HG02759 (cell line): ENCODE measurements at regions not wholly inside any gene's neighbourhood (a gene's known extent, or its start where the extent isn't known, plus 50 kb on each side); places are given as distances from the start of the nearest gene placed in this dataset.
"Not testable (repeated sequence)": the region's sequence is repeated elsewhere in the genome, so short reads cannot be mapped to it uniquely, and the experiment has no call there.

Experiments
- ATAC-seq: cut with Tn5 transposase; IDR thresholded peaks from one replicate; pipeline ENCODE4 v1.9.1; 2021; ENCODE audit warnings: mild to moderate bottlenecking, moderate library complexity; ENCODE audit not compliant: unreplicated experiment

- no peak for ATAC-seq
Observed at GRCh38 chr20:4635781-4636180, 50.5 kb upstream of the PRNP start.

GRCh38 chr20:4635342-4635741 is 50.9 kb upstream of the PRNP start:
- ATAC-seq = no peak

- no peak for ATAC-seq
Observed at GRCh38 chr20:4633780-4634179, 52.5 kb upstream of the PRNP start.

GRCh38 chr20:4633379-4633778 is 52.9 kb upstream of the PRNP start:
- ATAC-seq = no peak

- no peak for ATAC-seq
Observed at GRCh38 chr20:4632876-4633275, 53.4 kb upstream of the PRNP start.

GRCh38 chr20:4626228-4626627 is 60.0 kb upstream of the PRNP start:
- ATAC-seq = no peak

GRCh38 chr20:4625687-4626086 is 60.6 kb upstream of the PRNP start:
- ATAC-seq = no peak

- ATAC-seq = not testable (repeated sequence)
Observed at GRCh38 chr20:4624675-4625336, 61.5 kb upstream of the PRNP start.

- not testable (repeated sequence) for ATAC-seq
Observed at GRCh38 chr20:4619144-4619543, 67.1 kb upstream of the PRNP start.

GRCh38 chr20:4617484-4617883 is 68.8 kb upstream of the PRNP start:
- no peak for ATAC-seq

GRCh38 chr20:4617019-4617418 is 69.2 kb upstream of the PRNP start:
- ATAC-seq = no peak

GRCh38 chr20:4613718-4614620 is 72.3 kb upstream of the PRNP start:
- peak; percentile 56 for ATAC-seq

GRCh38 chr20:4613184-4613583 is 73.1 kb upstream of the PRNP start:
- ATAC-seq = no peak

- ATAC-seq = no peak
Observed at GRCh38 chr20:4610871-4611270, 75.4 kb upstream of the PRNP start.

- ATAC-seq = no peak
Observed at GRCh38 chr20:4609511-4609910, 76.7 kb upstream of the PRNP start.

- no peak for ATAC-seq
Observed at GRCh38 chr20:4608861-4609260, 77.4 kb upstream of the PRNP start.

GRCh38 chr20:4607287-4607713 is 79.0 kb upstream of the PRNP start:
- peak; percentile 69 for ATAC-seq

- ATAC-seq = no peak
Observed at GRCh38 chr20:4606051-4606450, 80.2 kb upstream of the PRNP start.

- no peak for ATAC-seq
Observed at GRCh38 chr20:4605166-4605565, 81.1 kb upstream of the PRNP start.

GRCh38 chr20:4604580-4604979 is 81.7 kb upstream of the PRNP start:
- no peak for ATAC-seq

GRCh38 chr20:4603724-4604123 is 82.5 kb upstream of the PRNP start:
- ATAC-seq = no peak

- no peak for ATAC-seq
Observed at GRCh38 chr20:4602297-4602631, 84.0 kb upstream of the PRNP start.
